ENCODE measurements at regions not wholly inside any gene's neighbourhood (a gene's known extent, or its start where the extent isn't known, plus 50 kb on each side); places are given as distances from the start of the nearest gene placed in this dataset.

GRCh38 chr18:73735836-73736235 lies 411.8 kb downstream of the FBXO15 start:
- no peak for DNase-seq (ENCODE audit: low spot score)

- no peak for DNase-seq (ENCODE audit: low spot score)
Measured at GRCh38 chr18:73733806-73734314, 413.8 kb downstream of the FBXO15 start.

- no peak for DNase-seq (ENCODE audit: low spot score)
Measured at GRCh38 chr18:73733376-73733775, 414.3 kb downstream of the FBXO15 start.

GRCh38 chr18:73728657-73729056 lies 419.0 kb downstream of the FBXO15 start:
- no peak for DNase-seq (ENCODE audit: low spot score)

GRCh38 chr18:73724958-73725357 lies 422.7 kb downstream of the FBXO15 start:
- no peak for DNase-seq (ENCODE audit: low spot score)

- DNase-seq (ENCODE audit: low spot score), result no peak
Measured at GRCh38 chr18:73719611-73720010, 428.0 kb downstream of the FBXO15 start.

GRCh38 chr18:73717570-73717969 lies 430.1 kb downstream of the FBXO15 start:
- DNase-seq (ENCODE audit: low spot score), result no peak

GRCh38 chr18:73715210-73715670 lies 432.4 kb downstream of the FBXO15 start:
- DNase-seq (ENCODE audit: low spot score), result no peak

- no peak for DNase-seq (ENCODE audit: low spot score)
Measured at GRCh38 chr18:73714466-73714865, 433.2 kb downstream of the FBXO15 start.

- DNase-seq (ENCODE audit: low spot score), result no peak
Measured at GRCh38 chr18:73711256-73711655, 436.4 kb downstream of the FBXO15 start.

GRCh38 chr18:73708591-73708990 lies 439.0 kb downstream of the FBXO15 start:
- no peak for DNase-seq (ENCODE audit: low spot score)

GRCh38 chr18:73707035-73707434 lies 440.6 kb downstream of the FBXO15 start:
- no peak for DNase-seq (ENCODE audit: low spot score)

GRCh38 chr18:73697353-73697752 lies 450.3 kb downstream of the FBXO15 start:
- no peak for DNase-seq (ENCODE audit: low spot score)

GRCh38 chr18:73696698-73697097 lies 450.9 kb downstream of the FBXO15 start:
- no peak for DNase-seq (ENCODE audit: low spot score)

GRCh38 chr18:73696171-73696570 lies 451.5 kb downstream of the FBXO15 start:
- no peak for DNase-seq (ENCODE audit: low spot score)

GRCh38 chr18:73693091-73693490 lies 454.5 kb downstream of the FBXO15 start:
- DNase-seq (ENCODE audit: low spot score), result no peak

- DNase-seq (ENCODE audit: low spot score), result no peak
Measured at GRCh38 chr18:73691624-73692023, 456.0 kb downstream of the FBXO15 start.

GRCh38 chr18:73691118-73691517 lies 456.5 kb downstream of the FBXO15 start:
- no peak for DNase-seq (ENCODE audit: low spot score)

GRCh38 chr18:73690222-73690621 lies 457.4 kb downstream of the FBXO15 start:
- DNase-seq (ENCODE audit: low spot score), result no peak

- DNase-seq (ENCODE audit: low spot score), result no peak
Measured at GRCh38 chr18:73688851-73689711, 458.6 kb downstream of the FBXO15 start.

- no peak for DNase-seq (ENCODE audit: low spot score)
Measured at GRCh38 chr18:73688161-73688560, 459.5 kb downstream of the FBXO15 start.

GRCh38 chr18:73684647-73685046 lies 463.0 kb downstream of the FBXO15 start:
- DNase-seq (ENCODE audit: low spot score), result no peak

GRCh38 chr18:73683409-73684238 lies 464.0 kb downstream of the FBXO15 start:
- DNase-seq (ENCODE audit: low spot score), result no peak
